ENCODE measurements at regions not wholly inside any gene's neighbourhood (a gene's known extent, or its start where the extent isn't known, plus 50 kb on each side); places are given as distances from the start of the nearest gene placed in this dataset.

DNA sequence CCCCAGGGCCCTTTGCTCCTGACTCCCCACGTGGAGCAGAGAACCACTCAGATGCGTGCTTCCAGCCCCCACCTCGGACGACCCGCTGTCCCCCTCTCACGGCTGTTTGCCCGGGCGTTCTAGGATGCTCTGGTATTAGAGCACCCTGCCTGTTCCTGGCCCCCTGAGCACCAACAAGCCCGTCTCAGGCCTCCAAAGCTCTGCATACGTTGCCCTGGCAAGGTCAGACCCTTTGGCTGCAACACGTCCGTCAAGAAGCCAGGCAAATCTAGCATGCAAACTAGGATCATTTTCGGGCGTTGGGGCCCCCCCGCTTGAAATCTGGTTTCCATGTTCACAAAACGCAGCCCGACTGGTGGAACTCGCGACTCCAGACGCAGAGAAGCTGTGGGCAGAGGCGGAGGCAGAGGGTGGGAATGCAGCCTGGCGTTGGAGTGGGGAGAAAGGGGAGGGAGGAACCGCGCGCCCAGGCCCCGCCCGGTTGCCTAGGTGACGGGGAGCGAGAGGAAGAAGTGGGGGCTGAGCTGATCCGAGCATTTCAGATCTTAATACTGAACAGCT lies 86.2 kb upstream of the PIAS1 start (continued):
- TF ChIP-seq ZNF335 (tag by site-specific recombination; conservative IDR thresholded peaks at IDR 0.05) (peak; percentile 62), SP2 (tag by site-specific recombination; IDR thresholded peaks at IDR 0.05) (peak; percentile 59), ZXDB (tag by site-specific recombination; IDR thresholded peaks at IDR 0.05) (0 out of 2 replicates have a peak, but pooled peaks have one; percentile 9), OSR2 (tag by site-specific recombination; IDR thresholded peaks at IDR 0.05) (no peak), IKZF3 (tag by site-specific recombination; IDR thresholded peaks at IDR 0.05) (0 out of 2 replicates have a peak, but pooled peaks have one; percentile 13), ZNF302 (tag by site-specific recombination; IDR thresholded peaks at IDR 0.05; ENCODE audit: low read depth) (no peak), ZFP3 (tag by site-specific recombination; IDR thresholded peaks at IDR 0.05; ENCODE audit: low read depth) (no peak), ZNF843 (tag by site-specific recombination; IDR thresholded peaks at IDR 0.05) (no peak), ZNF341 (tag by site-specific recombination; IDR thresholded peaks at IDR 0.05; ENCODE audit: low read depth) (peak; percentile 95), KLF1 (tag by site-specific recombination; IDR thresholded peaks at IDR 0.05) (peak; percentile 80), EGR2 (tag by site-specific recombination; IDR thresholded peaks at IDR 0.05; ENCODE audit: low read depth) (peak; percentile 94), ZBTB17 (tag by site-specific recombination; IDR thresholded peaks at IDR 0.05) (peak; percentile 66; the same call in 1 of the 2 replicates), GLIS2 (tag by site-specific recombination; IDR thresholded peaks at IDR 0.05) (peak; percentile 35; the same call in 1 of the 2 replicates)
- TF ChIP-seq, protein P1, sequence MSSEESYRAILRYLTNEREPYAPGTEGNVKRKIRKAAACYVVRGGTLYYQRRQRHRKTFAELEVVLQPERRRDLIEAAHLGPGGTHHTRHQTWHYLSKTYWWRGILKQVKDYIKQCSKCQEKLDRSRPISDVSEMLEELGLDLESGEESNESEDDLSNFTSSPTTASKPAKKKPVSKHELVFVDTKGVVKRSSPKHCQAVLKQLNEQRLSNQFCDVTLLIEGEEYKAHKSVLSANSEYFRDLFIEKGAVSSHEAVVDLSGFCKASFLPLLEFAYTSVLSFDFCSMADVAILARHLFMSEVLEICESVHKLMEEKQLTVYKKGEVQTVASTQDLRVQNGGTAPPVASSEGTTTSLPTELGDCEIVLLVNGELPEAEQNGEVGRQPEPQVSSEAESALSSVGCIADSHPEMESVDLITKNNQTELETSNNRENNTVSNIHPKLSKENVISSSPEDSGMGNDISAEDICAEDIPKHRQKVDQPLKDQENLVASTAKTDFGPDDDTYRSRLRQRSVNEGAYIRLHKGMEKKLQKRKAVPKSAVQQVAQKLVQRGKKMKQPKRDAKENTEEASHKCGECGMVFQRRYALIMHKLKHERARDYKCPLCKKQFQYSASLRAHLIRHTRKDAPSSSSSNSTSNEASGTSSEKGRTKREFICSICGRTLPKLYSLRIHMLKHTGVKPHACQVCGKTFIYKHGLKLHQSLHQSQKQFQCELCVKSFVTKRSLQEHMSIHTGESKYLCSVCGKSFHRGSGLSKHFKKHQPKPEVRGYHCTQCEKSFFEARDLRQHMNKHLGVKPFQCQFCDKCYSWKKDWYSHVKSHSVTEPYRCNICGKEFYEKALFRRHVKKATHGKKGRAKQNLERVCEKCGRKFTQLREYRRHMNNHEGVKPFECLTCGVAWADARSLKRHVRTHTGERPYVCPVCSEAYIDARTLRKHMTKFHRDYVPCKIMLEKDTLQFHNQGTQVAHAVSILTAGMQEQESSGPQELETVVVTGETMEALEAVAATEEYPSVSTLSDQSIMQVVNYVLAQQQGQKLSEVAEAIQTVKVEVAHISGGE (tag by site-specific recombination; conservative IDR thresholded peaks at IDR 0.05; ENCODE audit: low read depth): no peak
- TF ChIP-seq, protein P2, sequence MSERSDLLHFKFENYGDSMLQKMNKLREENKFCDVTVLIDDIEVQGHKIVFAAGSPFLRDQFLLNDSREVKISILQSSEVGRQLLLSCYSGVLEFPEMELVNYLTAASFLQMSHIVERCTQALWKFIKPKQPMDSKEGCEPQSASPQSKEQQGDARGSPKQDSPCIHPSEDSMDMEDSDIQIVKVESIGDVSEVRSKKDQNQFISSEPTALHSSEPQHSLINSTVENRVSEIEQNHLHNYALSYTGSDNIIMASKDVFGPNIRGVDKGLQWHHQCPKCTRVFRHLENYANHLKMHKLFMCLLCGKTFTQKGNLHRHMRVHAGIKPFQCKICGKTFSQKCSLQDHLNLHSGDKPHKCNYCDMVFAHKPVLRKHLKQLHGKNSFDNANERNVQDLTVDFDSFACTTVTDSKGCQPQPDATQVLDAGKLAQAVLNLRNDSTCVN (tag by site-specific recombination; optimal IDR thresholded peaks at IDR 0.05): peak; percentile 30
- TF ChIP-seq, protein P3, sequence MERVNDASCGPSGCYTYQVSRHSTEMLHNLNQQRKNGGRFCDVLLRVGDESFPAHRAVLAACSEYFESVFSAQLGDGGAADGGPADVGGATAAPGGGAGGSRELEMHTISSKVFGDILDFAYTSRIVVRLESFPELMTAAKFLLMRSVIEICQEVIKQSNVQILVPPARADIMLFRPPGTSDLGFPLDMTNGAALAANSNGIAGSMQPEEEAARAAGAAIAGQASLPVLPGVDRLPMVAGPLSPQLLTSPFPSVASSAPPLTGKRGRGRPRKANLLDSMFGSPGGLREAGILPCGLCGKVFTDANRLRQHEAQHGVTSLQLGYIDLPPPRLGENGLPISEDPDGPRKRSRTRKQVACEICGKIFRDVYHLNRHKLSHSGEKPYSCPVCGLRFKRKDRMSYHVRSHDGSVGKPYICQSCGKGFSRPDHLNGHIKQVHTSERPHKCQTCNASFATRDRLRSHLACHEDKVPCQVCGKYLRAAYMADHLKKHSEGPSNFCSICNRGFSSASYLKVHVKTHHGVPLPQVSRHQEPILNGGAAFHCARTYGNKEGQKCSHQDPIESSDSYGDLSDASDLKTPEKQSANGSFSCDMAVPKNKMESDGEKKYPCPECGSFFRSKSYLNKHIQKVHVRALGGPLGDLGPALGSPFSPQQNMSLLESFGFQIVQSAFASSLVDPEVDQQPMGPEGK (tag by site-specific recombination; IDR thresholded peaks at IDR 0.05): peak; percentile 87

DNA sequence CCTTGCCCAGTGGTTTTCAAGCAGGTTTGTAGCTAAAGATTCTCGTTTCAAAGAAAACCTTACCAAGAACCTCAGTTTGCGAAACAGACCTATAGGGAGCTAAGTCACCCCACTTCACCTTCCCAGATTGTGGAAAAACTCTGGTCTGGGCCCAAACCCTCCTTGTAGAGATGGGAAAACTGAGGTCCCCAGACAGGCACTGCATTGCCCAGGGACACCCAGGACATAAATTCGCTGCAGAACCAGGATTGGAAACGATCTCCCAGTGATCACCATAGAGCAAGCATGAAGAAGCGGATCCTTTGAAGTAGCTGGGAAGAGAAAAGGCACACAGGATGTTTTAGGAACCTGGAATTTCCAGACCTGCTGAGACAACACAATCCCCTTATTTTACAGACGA lies 85.6 kb upstream of the PIAS1 start:
- H3K36me3 ChIP-seq (ENCODE audit: control insufficient read depth in 2 of 2, insufficient read depth in 1 of 2, low read length in 2 of 2): no peaks in the 10 kb centered on the region
- POLR2A ChIA-PET: interaction anchor here (0.5 to 1.8 kb wide), 5 partner anchors 14 to 188 kb away, joined by 3 to 12 read pairs (median 5); partner anchors contain the start of gene PIAS1
- no peaks in the 10 kb centered on the region for H3K9me3 ChIP-seq (ENCODE audit: control insufficient read depth, insufficient read depth, low read depth, low read length)
- no peak overlapping the region for H3K27ac ChIP-seq (ENCODE audit: extremely low read depth, low read depth, low read length)
- no peaks in the 10 kb centered on the region; the same call in none of the 2 replicates for H3K4me1 ChIP-seq (ENCODE audit: control insufficient read depth, insufficient read depth, low read length)
- CTCF ChIA-PET: interaction anchor here (1.6 to 1.7 kb wide), 2 partner anchors 9 to 106 kb away, joined by 4 to 6 read pairs; no protein-coding TSS in a partner anchor
- no peak overlapping the region for H3K4me3 ChIP-seq (ENCODE audit: low read depth, low read length)
- TF ChIP-seq ZNF48 (tag by site-specific recombination; IDR thresholded peaks at IDR 0.05) (no peak), IKZF3 (tag by site-specific recombination; IDR thresholded peaks at IDR 0.05) (0 out of 2 replicates have a peak, but pooled peaks have one; percentile 2), ZXDB (tag by site-specific recombination; IDR thresholded peaks at IDR 0.05) (0 out of 2 replicates have a peak, but pooled peaks have one; percentile 2), ZNF701 (tag by site-specific recombination; IDR thresholded peaks at IDR 0.05) (no peak), ZBTB48 (tag by site-specific recombination; IDR thresholded peaks at IDR 0.05) (0 out of 2 replicates have a peak, but pooled peaks have one; percentile 18), BCL11B (tag by site-specific recombination; IDR thresholded peaks at IDR 0.05; ENCODE audit: low read depth) (no peak)
- TF ChIP-seq, protein P4, sequence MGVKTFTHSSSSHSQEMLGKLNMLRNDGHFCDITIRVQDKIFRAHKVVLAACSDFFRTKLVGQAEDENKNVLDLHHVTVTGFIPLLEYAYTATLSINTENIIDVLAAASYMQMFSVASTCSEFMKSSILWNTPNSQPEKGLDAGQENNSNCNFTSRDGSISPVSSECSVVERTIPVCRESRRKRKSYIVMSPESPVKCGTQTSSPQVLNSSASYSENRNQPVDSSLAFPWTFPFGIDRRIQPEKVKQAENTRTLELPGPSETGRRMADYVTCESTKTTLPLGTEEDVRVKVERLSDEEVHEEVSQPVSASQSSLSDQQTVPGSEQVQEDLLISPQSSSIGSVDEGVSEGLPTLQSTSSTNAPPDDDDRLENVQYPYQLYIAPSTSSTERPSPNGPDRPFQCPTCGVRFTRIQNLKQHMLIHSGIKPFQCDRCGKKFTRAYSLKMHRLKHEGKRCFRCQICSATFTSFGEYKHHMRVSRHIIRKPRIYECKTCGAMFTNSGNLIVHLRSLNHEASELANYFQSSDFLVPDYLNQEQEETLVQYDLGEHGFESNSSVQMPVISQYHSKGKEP (tag by site-specific recombination; IDR thresholded peaks at IDR 0.05): no peak
- TF ChIP-seq, protein P5, sequence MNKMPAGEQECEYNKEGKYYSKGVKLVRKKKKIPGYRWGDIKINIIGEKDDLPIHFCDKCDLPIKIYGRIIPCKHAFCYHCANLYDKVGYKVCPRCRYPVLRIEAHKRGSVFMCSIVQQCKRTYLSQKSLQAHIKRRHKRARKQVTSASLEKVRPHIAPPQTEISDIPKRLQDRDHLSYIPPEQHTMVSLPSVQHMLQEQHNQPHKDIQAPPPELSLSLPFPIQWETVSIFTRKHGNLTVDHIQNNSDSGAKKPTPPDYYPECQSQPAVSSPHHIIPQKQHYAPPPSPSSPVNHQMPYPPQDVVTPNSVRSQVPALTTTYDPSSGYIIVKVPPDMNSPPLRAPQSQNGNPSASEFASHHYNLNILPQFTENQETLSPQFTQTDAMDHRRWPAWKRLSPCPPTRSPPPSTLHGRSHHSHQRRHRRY (tag by site-specific recombination; IDR thresholded peaks at IDR 0.05): no peak
- TF ChIP-seq, protein P6, sequence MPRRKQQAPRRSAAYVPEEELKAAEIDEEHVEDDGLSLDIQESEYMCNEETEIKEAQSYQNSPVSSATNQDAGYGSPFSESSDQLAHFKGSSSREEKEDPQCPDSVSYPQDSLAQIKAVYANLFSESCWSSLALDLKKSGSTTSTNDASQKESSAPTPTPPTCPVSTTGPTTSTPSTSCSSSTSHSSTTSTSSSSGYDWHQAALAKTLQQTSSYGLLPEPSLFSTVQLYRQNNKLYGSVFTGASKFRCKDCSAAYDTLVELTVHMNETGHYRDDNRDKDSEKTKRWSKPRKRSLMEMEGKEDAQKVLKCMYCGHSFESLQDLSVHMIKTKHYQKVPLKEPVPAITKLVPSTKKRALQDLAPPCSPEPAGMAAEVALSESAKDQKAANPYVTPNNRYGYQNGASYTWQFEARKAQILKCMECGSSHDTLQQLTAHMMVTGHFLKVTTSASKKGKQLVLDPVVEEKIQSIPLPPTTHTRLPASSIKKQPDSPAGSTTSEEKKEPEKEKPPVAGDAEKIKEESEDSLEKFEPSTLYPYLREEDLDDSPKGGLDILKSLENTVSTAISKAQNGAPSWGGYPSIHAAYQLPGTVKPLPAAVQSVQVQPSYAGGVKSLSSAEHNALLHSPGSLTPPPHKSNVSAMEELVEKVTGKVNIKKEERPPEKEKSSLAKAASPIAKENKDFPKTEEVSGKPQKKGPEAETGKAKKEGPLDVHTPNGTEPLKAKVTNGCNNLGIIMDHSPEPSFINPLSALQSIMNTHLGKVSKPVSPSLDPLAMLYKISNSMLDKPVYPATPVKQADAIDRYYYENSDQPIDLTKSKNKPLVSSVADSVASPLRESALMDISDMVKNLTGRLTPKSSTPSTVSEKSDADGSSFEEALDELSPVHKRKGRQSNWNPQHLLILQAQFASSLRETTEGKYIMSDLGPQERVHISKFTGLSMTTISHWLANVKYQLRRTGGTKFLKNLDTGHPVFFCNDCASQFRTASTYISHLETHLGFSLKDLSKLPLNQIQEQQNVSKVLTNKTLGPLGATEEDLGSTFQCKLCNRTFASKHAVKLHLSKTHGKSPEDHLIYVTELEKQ (tag by site-specific recombination; IDR thresholded peaks at IDR 0.05; ENCODE audit: borderline replicate concordance): no peak

Data from HEK293 (cell line).